HG03354 (cell line): ENCODE measurements at regions not wholly inside any gene's neighbourhood (a gene's known extent, or its start where the extent isn't known, plus 50 kb on each side); places are given as distances from the start of the nearest gene placed in this dataset.
"Not testable (repeated sequence)": the region's sequence is repeated elsewhere in the genome, so short reads cannot be mapped to it uniquely, and the experiment has no call there.

Source experiments
- ATAC-seq: cut with Tn5 transposase; IDR thresholded peaks from one replicate; pipeline ENCODE4 v1.9.1; 2021; ENCODE audit warnings: mild to moderate bottlenecking; ENCODE audit not compliant: unreplicated experiment, poor library complexity, severe bottlenecking

GRCh38 chr1:149228672-149229585 lies 125.6 kb upstream of the NBPF9 start:
- not testable (repeated sequence) for ATAC-seq

GRCh38 chr1:149229813-149230212 lies 126.5 kb upstream of the NBPF9 start:
- ATAC-seq = not testable (repeated sequence)

GRCh38 chr1:149234926-149235914 lies 131.9 kb upstream of the NBPF9 start:
- not testable (repeated sequence) for ATAC-seq

- ATAC-seq = not testable (repeated sequence)
These were observed 134.2 kb upstream of the NBPF9 start for GRCh38 chr1:149237515-149237914.

GRCh38 chr1:149239897-149240508 lies 136.7 kb upstream of the NBPF9 start:
- not testable (repeated sequence) for ATAC-seq

- ATAC-seq = not testable (repeated sequence)
These were observed 137.2 kb upstream of the NBPF9 start for GRCh38 chr1:149240530-149240929.

- not testable (repeated sequence) for ATAC-seq
These were observed 137.9 kb upstream of the NBPF9 start for GRCh38 chr1:149241272-149241671.

GRCh38 chr1:149243572-149243971 lies 140.2 kb upstream of the NBPF9 start:
- ATAC-seq = not testable (repeated sequence)

GRCh38 chr1:149244621-149245020 lies 141.3 kb upstream of the NBPF9 start:
- ATAC-seq = not testable (repeated sequence)

- not testable (repeated sequence) for ATAC-seq
These were observed 142.9 kb upstream of the NBPF9 start for GRCh38 chr1:149246212-149246611.

- not testable (repeated sequence) for ATAC-seq
These were observed 145.3 kb upstream of the NBPF9 start for GRCh38 chr1:149248610-149249009.

GRCh38 chr1:149249850-149250467 lies 146.6 kb upstream of the NBPF9 start:
- not testable (repeated sequence) for ATAC-seq

GRCh38 chr1:149254894-149255847 lies 151.8 kb upstream of the NBPF9 start:
- not testable (repeated sequence) for ATAC-seq

- not testable (repeated sequence) for ATAC-seq
These were observed 156.9 kb upstream of the NBPF9 start for GRCh38 chr1:149260284-149260683.

GRCh38 chr1:149260736-149261340 lies 157.5 kb upstream of the NBPF9 start:
- ATAC-seq = not testable (repeated sequence)

- ATAC-seq = not testable (repeated sequence)
These were observed 163.9 kb upstream of the NBPF9 start for GRCh38 chr1:149267287-149267686.

- not testable (repeated sequence) for ATAC-seq
These were observed 165.8 kb upstream of the NBPF9 start for GRCh38 chr1:149269001-149269702.
